ENCODE measurements at regions not wholly inside any gene's neighbourhood (a gene's known extent, or its start where the extent isn't known, plus 50 kb on each side); places are given as distances from the start of the nearest gene placed in this dataset.

DNA sequence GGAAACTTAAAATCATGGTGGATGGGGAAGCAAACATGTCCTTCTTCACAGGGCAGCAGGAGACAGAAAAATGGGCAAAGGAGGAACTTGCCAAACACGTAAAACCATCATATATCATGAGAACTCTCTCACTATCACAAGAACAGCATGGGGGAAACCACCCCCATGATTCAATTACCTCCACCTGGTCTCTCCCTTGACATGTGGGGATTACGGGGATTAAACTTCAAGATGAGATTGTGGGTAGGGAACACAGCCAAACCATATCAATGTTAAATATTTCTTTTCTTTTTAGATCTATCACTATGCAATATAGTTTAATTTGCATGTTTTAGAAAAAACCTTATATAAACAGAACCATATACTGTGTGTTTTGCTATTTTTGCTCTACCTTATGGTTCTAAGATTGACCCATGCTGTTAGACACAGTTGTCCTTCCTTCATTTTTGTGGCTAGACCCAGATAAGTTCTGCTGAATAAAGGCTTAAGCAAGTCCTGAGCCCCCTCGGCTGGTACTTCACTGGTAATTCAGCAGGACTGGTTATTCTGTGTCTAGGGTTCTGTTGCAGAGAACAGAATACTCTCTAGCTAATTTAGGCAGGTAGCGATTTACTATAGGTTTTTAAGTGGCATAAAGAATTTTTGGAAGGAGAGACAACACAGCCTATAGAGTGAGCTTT, 253.7 kb upstream of the HMGA2 start:
- no peak for TF ChIP-seq CTCF (IDR thresholded peaks at IDR 0.05; ENCODE audit: insufficient read depth, low read depth, low read length)
- DNase-seq (ENCODE audit: low read depth), result no peak
- ChIA-PET CTCF (no interaction called here), POLR2A (no interaction called here)
- Histone ChIP-seq H3K36me3 (ENCODE audit: control insufficient read depth, insufficient read depth, low read length) (no peaks in the 10 kb centered on the region), H3K27me3 (ENCODE audit: control insufficient read depth, insufficient read depth, low read length) (no peaks in the 10 kb centered on the region), H3K4me3 (ENCODE audit: low read depth, low read length) (no peak overlapping the region)

DNA sequence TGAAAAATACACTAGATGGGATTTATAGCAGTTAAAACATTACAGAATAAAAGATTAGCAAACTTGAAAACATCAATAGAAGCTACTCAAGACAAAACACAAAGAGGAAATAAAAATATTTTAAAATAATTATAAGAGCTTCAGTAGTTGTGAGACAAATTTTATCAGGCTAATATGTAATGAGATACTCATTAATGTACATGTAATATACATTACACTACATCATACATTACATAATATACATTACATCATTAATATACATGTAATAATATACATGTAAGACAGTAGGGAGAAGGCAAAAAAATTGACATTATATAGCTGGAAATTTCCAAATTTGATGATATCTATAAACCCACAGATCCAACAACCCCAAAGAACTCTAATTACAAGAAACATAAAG, 249.4 kb upstream of the HMGA2 start:
- H3K36me3 ChIP-seq (ENCODE audit: control insufficient read depth, insufficient read depth, low read length), result no peaks in the 10 kb centered on the region
- no peak for TF ChIP-seq CTCF (IDR thresholded peaks at IDR 0.05; ENCODE audit: insufficient read depth, low read depth, low read length)
- ChIA-PET CTCF (interaction anchor here (0.6 kb wide), 1 partner anchor 18 kb away, joined by 3 read pairs; no protein-coding TSS in a partner anchor), POLR2A (no interaction called here)
- H3K4me3 ChIP-seq (ENCODE audit: low read depth, low read length), result no peak overlapping the region
- DNase-seq (ENCODE audit: low read depth), result no peak
- no peaks in the 10 kb centered on the region for H3K27me3 ChIP-seq (ENCODE audit: control insufficient read depth, insufficient read depth, low read length)

- no peaks in the 10 kb centered on the region for H3K27me3 ChIP-seq (ENCODE audit: control insufficient read depth, insufficient read depth, low read length)
- DNase-seq (ENCODE audit: low read depth), result no peak
- POLR2A ChIA-PET, result interaction anchor here (0.7 kb wide), 1 partner anchor 18 kb away, joined by 4 read pairs; no protein-coding TSS in a partner anchor
- no peaks in the 10 kb centered on the region for H3K36me3 ChIP-seq (ENCODE audit: control insufficient read depth, insufficient read depth, low read length)
- H3K4me3 ChIP-seq (ENCODE audit: low read depth, low read length), result no peak overlapping the region
- no peak for TF ChIP-seq CTCF (IDR thresholded peaks at IDR 0.05; ENCODE audit: insufficient read depth, low read depth, low read length)
- CTCF ChIA-PET, result interaction anchor here (0.7 to 1.0 kb wide), 2 partner anchors 18 to 25 kb away, joined by 3 to 4 read pairs; no protein-coding TSS in a partner anchor
Observed at GRCh38 chr12:65584016-65584415, 240.3 kb upstream of the HMGA2 start.

GRCh38 chr12:65585648-65586602, 238.4 kb upstream of the HMGA2 start:
- H3K36me3 ChIP-seq (ENCODE audit: control insufficient read depth, insufficient read depth, low read length), result no peaks in the 10 kb centered on the region
- no peaks in the 10 kb centered on the region for H3K27me3 ChIP-seq (ENCODE audit: control insufficient read depth, insufficient read depth, low read length)
- ChIA-PET POLR2A (no interaction called here), CTCF (interaction anchor here (0.6 to 1.0 kb wide), 2 partner anchors 17 to 292 kb away, joined by 3 to 5 read pairs; no protein-coding TSS in a partner anchor)
- DNase-seq (ENCODE audit: low read depth), result no peak
- no peak for TF ChIP-seq CTCF (IDR thresholded peaks at IDR 0.05; ENCODE audit: insufficient read depth, low read depth, low read length)
- no peak overlapping the region for H3K4me3 ChIP-seq (ENCODE audit: low read depth, low read length)

GRCh38 chr12:65586796-65587195, 237.5 kb upstream of the HMGA2 start:
- no peak for TF ChIP-seq CTCF (IDR thresholded peaks at IDR 0.05; ENCODE audit: insufficient read depth, low read depth, low read length)
- POLR2A ChIA-PET, result no interaction called here
- DNase-seq (ENCODE audit: low read depth), result no peak
- no peaks in the 10 kb centered on the region for H3K27me3 ChIP-seq (ENCODE audit: control insufficient read depth, insufficient read depth, low read length)
- no peaks in the 10 kb centered on the region for H3K36me3 ChIP-seq (ENCODE audit: control insufficient read depth, insufficient read depth, low read length)
- no peak overlapping the region for H3K4me3 ChIP-seq (ENCODE audit: low read depth, low read length)
- CTCF ChIA-PET, result interaction anchor here (0.7 kb wide), 1 partner anchor 87 kb away, joined by 3 read pairs; no protein-coding TSS in a partner anchor

All from BJ (cell line).